ENCODE measurements at regions not wholly inside any gene's neighbourhood (a gene's known extent, or its start where the extent isn't known, plus 50 kb on each side); places are given as distances from the start of the nearest gene placed in this dataset.

GRCh38 chr10:7000061-7000460, 410.8 kb downstream of the SFMBT2 start:
- no peak for TF ChIP-seq CTCF (IDR thresholded peaks at IDR 0.05; ENCODE audit: low read depth, low read length)
- no peak for TF ChIP-seq MAX (IDR thresholded peaks at IDR 0.05; ENCODE audit: low read depth, low read length)

All from NB4 (cell line).